ENCODE measurements at regions not wholly inside any gene's neighbourhood (a gene's known extent, or its start where the extent isn't known, plus 50 kb on each side); places are given as distances from the start of the nearest gene placed in this dataset.

- in situ Hi-C loops (cut with MboI; ENCODE audit: low sequenced_read_pairs): no loop called here
Measured at GRCh38 chr7:91618776-91619765, 261.4 kb downstream of the MTERF1 start.

- in situ Hi-C loops (cut with MboI; ENCODE audit: low sequenced_read_pairs): no loop called here
Measured at GRCh38 chr7:91620827-91621226, 259.7 kb downstream of the MTERF1 start.

DNA sequence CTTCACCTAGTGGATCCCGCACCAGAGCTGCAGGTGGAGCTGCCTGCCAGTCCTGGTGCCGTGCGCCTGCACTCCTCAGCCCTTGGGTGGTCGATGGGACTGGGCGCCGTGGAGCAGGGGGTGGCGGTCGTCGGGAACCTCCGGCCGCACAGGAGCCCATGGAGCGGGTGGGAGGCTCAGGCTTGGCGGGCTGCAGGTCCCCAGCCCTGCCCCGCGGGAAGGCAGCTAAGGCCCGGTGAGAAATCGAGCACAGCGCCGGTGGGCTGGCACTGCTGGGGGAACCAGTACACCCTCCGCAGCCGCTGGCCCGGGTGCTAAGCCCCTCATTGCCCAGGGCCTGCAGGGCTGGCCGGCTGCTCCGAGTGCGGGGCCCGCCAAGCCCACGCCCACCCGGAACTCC is 253.2 kb downstream of the MTERF1 start:
- in situ Hi-C loops (cut with MboI; ENCODE audit: low sequenced_read_pairs): loop anchor here (25.0 kb wide), 1 partner anchor 540 kb away; no protein-coding TSS in a partner anchor

DNA sequence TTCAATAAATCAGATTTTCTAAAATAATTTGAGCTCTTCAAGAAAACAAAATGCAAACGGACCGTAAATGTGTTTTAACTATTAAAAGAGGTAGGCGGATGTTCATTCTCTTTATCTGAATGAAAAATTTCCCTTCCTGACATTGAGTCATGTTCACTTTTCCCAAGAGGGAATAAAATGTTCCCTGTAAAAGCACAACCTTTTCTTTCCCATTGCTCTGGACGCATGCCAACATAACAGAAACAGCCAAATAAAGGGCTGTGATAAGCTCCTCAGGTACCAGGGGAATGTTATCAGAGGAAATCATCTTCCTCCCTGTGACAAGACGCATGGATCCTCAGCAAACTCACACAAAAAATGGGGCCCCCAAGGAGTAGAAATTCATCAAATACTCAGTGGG is 251.8 kb downstream of the MTERF1 start:
- in situ Hi-C loops (cut with MboI; ENCODE audit: low sequenced_read_pairs): loop anchor here (25.0 kb wide), 1 partner anchor 541 kb away; no protein-coding TSS in a partner anchor

- in situ Hi-C loops (cut with MboI; ENCODE audit: low sequenced_read_pairs): loop anchor here (25.0 kb wide), 1 partner anchor 543 kb away; no protein-coding TSS in a partner anchor
Measured at GRCh38 chr7:91630581-91631380, 249.7 kb downstream of the MTERF1 start.

GRCh38 chr7:91632234-91632940 is 248.1 kb downstream of the MTERF1 start:
- in situ Hi-C loops (cut with MboI; ENCODE audit: low sequenced_read_pairs): loop anchor here (25.0 kb wide), 1 partner anchor 545 kb away; no protein-coding TSS in a partner anchor

DNA sequence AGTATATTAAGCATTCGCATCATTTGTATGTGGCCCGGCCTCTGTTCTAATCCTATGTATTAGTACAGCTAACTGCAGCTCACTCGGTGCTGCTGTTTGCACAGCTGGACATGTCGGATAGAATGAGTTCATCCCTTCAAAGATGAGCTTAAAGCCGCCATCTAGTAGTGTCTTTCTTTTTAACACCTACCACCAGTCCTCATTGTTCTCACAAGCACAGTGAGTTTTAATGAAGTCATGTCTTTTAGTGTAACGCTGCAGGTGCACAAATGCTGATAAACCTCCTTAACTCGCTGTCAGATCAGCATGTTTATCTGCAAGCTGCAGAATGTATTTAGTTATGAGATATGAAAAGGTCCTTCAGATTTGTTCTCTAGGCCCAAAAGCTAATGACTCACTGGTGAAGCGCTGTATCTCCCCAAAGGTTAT is 247.5 kb downstream of the MTERF1 start:
- in situ Hi-C loops (cut with MboI; ENCODE audit: low sequenced_read_pairs): loop anchor here (25.0 kb wide), 1 partner anchor 546 kb away; no protein-coding TSS in a partner anchor

DNA sequence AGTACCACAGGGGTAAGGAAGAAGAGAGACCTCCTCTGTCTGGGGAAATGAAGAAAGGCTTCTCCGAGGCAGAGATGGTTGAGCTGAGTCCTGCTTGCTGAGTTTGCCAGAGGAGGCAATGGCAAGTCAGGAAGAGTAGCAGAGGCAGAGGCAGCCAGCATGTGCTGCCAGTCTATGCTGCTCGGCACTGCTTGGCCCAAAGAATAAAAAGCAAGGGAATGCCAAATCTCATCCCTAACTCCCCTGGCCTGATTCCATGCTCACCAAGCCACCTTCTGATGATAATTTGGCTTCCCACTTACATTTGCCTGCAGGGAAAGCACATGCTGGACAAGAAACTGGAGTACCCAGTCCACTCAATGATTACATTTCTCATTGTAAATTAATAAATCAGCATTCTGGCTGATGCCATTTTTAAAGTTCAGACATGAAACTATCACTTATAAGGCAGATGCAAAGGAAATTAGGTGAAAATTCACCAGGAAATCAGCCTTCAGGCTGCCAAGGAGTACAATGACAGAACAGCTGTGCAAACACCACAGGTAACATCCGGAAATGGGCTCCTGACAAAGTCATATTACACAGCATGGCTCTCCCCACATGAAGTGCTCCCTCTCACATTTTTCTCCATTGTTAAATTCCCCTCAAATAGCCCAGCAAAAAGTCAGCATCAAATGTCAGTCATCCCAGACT is 245.9 kb downstream of the MTERF1 start:
- in situ Hi-C loops (cut with MboI; ENCODE audit: low sequenced_read_pairs): loop anchor here (25.0 kb wide), 1 partner anchor 547 kb away; no protein-coding TSS in a partner anchor

DNA sequence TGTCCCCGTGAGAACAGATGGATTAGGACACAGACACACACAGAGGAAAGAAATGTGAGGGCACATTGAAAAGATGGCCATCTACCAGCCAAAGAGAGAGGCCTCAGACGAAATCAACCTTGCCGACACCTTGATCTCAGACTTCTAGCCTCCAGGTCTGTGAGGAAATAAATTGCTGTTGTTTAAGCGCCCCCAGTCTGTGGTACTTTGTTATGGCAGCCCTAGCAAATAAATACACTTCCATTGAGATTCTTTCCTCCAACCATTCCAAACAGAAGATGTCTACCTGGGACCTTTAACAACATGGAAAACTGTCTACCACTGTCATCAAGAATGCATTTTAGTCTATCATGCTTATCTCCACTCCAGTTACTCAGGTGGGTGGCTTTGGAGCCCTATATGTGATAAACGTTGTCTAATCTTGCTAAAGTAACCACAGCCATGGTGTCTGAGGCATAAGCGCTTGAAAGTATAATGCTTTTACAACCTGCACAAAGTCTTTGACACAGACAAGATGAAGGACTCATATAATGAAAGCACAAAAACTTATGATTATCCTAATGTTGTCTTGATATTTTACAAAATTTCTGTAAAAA is 244.3 kb downstream of the MTERF1 start:
- in situ Hi-C loops (cut with MboI; ENCODE audit: low sequenced_read_pairs): loop anchor here (25.0 kb wide), 1 partner anchor 549 kb away; no protein-coding TSS in a partner anchor

- in situ Hi-C loops (cut with MboI; ENCODE audit: low sequenced_read_pairs): loop anchor here (25.0 kb wide), 1 partner anchor 549 kb away; no protein-coding TSS in a partner anchor
Measured at GRCh38 chr7:91636728-91637127, 243.8 kb downstream of the MTERF1 start.

DNA sequence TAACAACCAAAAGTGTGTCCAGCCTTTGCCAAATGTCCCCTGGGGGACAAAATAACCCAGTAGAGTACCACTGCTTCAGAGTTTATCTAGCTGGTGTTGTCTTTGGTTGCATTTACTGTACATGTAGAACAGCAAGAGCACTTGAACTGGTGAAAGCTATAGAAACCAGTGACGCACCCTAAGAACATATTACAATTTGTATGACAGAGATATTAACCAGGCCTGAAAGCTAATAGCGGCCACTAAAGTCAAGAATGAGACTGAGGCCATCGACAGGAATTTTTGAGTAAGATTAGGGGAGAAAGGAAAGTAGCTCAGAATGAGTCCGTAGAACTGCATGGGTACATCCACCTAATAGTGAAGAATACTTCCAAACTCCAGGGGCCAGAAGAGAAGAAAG is 236.2 kb downstream of the MTERF1 start:
- in situ Hi-C loops (cut with MboI; ENCODE audit: low sequenced_read_pairs): loop anchor here (25.0 kb wide), 1 partner anchor 557 kb away; no protein-coding TSS in a partner anchor

DNA sequence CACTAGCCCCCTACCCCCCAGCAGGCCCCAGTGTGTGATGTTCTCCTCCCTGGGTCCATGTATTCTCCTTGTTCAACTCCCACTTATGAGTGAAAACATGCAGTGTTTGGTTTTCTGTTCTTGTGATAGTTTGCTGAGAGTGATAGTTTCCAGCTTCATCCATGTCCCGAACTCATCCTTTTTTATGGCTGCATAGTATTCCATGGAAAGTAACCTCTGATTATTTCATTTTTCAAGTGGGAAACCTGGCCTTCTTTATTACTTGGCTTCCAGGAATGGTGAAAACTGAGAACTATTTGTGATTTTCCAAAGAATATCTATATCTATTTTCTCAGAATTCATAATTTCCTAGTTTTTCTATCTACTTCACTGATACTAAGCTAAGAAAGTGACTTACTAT is 235.0 kb downstream of the MTERF1 start:
- in situ Hi-C loops (cut with MboI; ENCODE audit: low sequenced_read_pairs): loop anchor here (25.0 kb wide), 1 partner anchor 558 kb away; no protein-coding TSS in a partner anchor

- in situ Hi-C loops (cut with MboI; ENCODE audit: low sequenced_read_pairs): no loop called here
Measured at GRCh38 chr7:91651986-91652385, 228.5 kb downstream of the MTERF1 start.

GRCh38 chr7:91653286-91653685 is 227.2 kb downstream of the MTERF1 start:
- in situ Hi-C loops (cut with MboI; ENCODE audit: low sequenced_read_pairs): no loop called here

DNA sequence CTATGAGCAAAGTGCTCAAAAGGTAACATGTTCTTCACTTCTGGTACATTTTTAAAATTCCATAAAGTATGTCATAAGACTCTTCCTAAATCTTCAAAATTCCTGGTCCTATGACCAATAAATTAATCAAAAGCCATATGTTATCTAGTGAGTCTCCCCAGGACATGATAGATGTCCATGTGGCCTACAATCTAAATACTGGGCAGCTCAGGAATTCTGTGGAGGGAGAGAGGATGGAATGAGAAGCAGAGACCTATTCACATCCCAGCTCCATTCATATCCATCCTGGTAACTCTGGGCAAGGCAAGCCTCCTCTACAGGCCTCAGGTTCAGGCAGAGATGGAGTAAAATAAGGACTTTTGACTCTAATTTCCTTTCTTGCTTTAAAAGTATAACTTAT is 224.8 kb downstream of the MTERF1 start:
- in situ Hi-C loops (cut with MboI; ENCODE audit: low sequenced_read_pairs): no loop called here

DNA sequence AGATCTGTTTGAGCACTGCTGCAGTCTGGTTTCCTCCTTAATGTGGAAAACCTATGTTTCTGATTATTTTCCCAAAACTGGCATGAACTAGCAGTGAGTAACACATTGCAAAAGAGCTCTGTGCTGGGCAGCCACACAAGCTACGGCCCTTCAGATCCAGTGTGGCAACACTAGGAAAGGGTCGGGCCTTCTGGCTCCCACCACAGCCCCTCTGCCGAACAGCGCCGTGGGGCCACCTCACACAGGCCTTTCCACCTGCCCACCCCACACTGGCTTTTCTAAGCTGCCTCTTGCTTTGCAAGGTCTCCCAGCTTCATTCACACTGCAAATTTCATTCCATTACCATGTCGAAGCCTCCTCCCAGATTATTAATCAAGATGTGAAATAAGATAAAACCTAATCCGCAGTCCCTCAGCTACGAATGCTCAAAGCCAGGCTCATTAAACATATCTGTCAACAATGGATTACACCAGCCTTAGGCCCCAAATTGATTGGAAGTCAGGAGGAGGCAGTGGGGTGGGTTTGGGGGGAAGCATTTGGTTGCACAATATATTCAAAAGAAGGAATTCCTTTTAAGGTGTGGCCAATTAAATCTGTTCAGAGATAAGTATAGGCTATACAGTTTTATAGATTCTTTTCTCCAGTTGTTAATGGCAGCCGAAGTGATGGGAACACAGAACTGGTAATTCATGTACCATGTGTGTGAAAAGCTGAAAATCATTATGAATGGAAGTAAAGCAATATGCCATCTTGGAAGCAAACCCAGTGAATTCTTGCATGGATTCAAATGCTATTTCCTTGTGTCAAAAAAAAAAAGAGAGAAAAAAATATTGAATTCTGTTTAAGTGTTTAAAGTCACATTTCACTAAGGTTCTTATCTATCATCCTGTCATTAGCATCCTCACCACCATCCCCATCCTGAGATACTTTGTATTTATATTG is 223.7 kb downstream of the MTERF1 start:
- in situ Hi-C loops (cut with MboI; ENCODE audit: low sequenced_read_pairs): no loop called here

- in situ Hi-C loops (cut with MboI; ENCODE audit: low sequenced_read_pairs): no loop called here
Measured at GRCh38 chr7:91657483-91658071, 222.9 kb downstream of the MTERF1 start.

DNA sequence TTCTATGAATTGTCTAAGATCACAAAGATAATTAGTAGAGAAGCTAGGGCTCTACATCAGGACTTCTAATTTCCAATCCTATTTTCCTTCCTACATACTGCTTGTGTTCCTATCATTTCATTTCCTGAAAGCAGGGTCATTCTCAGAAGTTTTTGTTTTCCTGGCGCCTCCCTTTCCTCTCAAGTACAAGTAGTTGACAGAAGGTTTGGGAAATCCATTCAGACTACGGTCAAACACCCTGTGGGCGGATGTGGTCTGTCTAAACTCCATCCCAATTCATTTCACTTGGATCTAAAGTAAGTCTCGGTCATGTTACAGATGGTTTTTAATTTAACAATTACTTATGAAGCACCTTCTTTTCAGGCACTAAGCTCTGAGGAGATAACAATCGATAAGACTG is 221.4 kb downstream of the MTERF1 start:
- in situ Hi-C loops (cut with MboI; ENCODE audit: low sequenced_read_pairs): no loop called here

All from HL-60/S4 (cell line).